GM10266 (cell line): ENCODE measurements at regions not wholly inside any gene's neighbourhood (a gene's known extent, or its start where the extent isn't known, plus 50 kb on each side); places are given as distances from the start of the nearest gene placed in this dataset.

Experiments used
- DNase-seq: peaks from one replicate; pipeline ENCODE4 v3.0.0; 2012; ENCODE audit errors: extremely low spot score
- TF ChIP-seq, protein P1 (sequence below): IDR thresholded peaks from 2 replicates; pipeline ENCODE4 v1.5.1; 2012; ENCODE audit warnings: mild to moderate bottlenecking, low read depth; ENCODE audit not compliant: control insufficient read depth, insufficient read depth; ENCODE audit errors: missing control alignments

DNA sequence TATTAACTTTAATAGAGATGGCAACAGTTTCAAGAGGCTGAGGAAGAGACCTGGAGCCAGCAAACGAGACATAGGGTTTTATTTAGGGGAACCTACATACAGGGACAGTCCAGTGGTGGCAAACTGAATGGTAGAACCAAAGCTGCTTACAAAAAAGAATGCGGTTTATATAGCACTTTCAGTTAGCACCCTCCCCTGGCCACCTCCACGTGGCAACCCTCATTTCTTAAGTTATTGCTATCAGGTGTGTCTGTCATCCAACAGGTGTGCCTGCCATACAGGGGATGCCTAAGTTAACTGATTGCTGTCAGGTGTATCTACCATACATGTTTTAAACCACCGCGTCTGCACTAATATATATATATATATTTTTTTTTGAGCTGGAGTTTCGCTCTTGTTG lies 129.2 kb upstream of the DUSP10 start:
- TF ChIP-seq, protein P1, sequence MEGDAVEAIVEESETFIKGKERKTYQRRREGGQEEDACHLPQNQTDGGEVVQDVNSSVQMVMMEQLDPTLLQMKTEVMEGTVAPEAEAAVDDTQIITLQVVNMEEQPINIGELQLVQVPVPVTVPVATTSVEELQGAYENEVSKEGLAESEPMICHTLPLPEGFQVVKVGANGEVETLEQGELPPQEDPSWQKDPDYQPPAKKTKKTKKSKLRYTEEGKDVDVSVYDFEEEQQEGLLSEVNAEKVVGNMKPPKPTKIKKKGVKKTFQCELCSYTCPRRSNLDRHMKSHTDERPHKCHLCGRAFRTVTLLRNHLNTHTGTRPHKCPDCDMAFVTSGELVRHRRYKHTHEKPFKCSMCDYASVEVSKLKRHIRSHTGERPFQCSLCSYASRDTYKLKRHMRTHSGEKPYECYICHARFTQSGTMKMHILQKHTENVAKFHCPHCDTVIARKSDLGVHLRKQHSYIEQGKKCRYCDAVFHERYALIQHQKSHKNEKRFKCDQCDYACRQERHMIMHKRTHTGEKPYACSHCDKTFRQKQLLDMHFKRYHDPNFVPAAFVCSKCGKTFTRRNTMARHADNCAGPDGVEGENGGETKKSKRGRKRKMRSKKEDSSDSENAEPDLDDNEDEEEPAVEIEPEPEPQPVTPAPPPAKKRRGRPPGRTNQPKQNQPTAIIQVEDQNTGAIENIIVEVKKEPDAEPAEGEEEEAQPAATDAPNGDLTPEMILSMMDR = no peak
- no peak for DNase-seq

DNA sequence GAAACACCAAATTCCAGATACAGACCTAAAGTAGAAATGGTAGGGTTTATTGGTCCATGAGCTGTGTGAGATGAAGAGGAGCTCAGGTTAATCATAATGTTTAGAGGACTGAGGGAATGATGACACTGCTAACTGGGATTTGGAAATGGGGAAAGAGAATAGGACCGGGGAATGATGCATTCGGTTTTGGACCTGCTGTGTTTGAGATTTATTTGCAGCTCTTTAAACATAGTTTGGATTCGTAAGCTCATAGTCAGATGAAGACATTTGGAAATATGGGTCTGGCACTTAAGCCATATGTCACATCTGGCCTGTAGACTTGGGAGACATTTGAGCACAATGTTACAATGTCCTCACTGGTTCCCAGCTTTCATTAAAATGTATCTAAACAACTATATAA lies 127.9 kb upstream of the DUSP10 start:
- TF ChIP-seq, protein P1 = no peak
- no peak for DNase-seq

DNA sequence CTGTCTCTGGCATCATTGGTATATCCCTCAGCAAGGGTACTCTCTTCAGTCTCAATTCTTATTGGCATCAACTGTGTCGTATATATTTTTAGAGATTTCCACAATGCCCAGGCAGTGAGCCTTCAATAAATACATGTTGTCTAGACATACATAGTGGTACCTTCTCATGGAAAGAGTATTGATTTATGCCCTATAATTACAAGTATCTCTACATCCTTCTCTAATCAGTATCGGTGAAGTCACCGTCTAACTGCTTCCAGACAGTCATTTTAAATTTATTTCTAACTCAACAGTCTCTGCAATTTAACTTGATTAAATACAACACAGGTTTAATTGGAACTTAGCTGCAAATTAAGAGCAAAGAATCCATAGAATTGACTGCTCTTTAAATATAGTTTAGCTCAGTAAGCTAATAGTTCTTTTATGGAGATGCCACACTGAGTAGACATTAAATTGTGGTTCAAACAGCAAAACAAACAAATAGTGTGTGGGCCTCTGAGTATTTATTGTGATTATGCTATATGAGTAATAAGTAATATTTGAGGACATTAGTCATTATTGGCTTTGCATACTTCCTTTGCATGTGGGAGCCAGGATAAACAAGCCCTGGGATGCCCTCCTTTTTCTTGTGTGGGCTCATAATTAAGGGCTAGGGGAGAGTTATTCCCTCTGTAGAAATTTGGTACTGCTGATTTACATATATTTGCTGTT lies 126.9 kb upstream of the DUSP10 start:
- no peak for DNase-seq
- TF ChIP-seq, protein P1 = no peak

DNA sequence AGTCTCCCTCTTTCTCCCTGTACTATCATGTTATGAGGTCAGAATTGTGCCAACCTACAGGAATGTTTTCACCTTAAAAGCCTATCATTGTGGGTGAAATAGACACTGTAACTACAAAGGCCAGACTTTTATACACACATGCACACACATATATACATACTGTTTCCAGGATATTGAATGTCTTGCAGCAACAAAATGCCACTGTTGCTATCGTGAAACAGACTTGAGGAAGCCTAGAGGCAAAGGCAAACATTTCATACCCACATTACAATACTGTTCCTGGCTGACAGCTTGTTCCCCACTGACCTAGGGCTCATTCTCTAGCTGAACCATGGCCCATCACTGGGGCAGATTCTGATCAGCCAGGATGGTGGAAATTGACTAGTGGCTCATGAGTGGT lies 125.1 kb upstream of the DUSP10 start:
- DNase-seq = no peak
- TF ChIP-seq, protein P1 = no peak

DNA sequence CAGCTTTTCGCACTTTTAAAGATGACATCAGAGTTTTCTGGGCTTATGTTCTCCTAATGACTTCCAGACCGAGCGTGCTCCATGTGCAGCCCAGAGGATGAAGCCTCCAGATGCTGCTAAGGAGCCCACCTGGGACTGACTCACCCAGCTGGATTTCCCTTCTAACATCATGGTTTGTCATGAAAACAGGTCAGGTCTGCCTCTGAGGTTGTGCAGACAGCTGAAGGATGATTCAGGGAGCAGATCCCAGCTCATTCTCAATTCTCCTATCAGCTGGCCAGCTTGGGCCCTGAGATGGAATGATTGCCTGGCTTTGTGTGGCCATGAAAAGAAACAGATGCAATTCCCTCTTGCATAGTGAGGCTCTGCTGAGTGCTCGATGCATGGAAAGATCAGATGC lies 123.9 kb upstream of the DUSP10 start:
- no peak for DNase-seq
- TF ChIP-seq, protein P1 = no peak

DNA sequence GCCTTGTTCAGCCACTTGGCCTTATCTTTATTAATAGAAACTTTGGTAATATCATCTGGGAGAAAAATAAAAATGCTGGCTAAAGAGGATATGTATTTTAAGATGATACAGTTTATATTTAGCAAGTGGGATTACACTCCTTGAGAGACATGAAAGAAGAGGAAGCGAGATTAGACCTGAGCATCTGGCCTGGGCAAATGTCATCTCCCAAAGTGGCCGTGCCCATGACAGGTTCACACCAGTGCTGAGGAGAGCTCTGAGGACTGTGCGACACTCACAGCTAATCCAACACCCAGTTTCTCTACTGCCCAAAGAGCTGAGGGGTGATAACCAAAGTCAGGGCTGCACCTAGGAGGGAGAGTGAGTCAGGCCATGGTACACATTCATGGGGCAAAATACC lies 121.7 kb upstream of the DUSP10 start:
- TF ChIP-seq, protein P1 = no peak
- DNase-seq = no peak

DNA sequence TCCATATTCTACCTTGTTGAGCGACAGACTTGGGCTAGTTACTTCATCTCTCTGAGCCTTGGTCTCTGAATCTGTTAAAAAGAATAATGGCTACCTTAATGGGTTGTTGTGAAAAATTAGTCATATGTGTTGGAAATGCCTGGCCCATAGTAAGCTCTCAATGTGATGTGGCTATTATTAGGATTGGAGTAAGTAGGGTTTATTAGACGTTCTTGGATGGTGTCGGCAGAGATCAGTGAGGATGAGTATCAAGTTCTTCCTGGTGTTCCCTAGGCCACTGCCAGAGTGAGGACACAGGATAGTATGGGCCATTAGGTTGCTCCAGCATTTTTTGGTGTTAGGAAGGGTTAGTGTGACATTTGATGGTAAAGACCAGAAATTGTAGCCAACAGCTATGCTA lies 121.1 kb upstream of the DUSP10 start:
- TF ChIP-seq, protein P1 = no peak
- DNase-seq = no peak
